IMR-90 (cell line): ENCODE measurements at regions not wholly inside any gene's neighbourhood (a gene's known extent, or its start where the extent isn't known, plus 50 kb on each side); places are given as distances from the start of the nearest gene placed in this dataset.

Source experiments
- ATAC-seq: fragments of 200-7000 bp; cut with Tn5 transposase; 2 replicates; pipeline ENCODE4 v1.9.1; 2020; ENCODE audit warnings: low read depth, mild to moderate bottlenecking, moderate library complexity
- BruUV-seq: library from RNA; stranded (reverse); fragments of 400-500 nt; replicated peaks from 2 replicates; lab custom pipeline; 2021; lab: Mats Ljungman, UMichigan
- CTCF ChIA-PET: fragments of 300-600 bp; formaldehyde crosslinking; extraction: SDS; loops from one replicate; lab custom pipeline; 2021; ENCODE audit warnings: antibody characterized with exemption; lab: Yijun Ruan, JAX
- POLR2A ChIA-PET: fragments of 300-600 bp; sonication (Branson Sonifier 250); formaldehyde crosslinking; loops from one replicate; lab custom pipeline; 2022; ENCODE audit warnings: antibody characterized with exemption; ENCODE audit not compliant: unreplicated experiment; lab: Charles Lee
- DNase-seq: peaks from one replicate; pipeline ENCODE4 v3.0.0; 2013
- H2AFZ ChIP-seq: replicated peaks from 2 replicates; pipeline ENCODE3; 2013; ENCODE audit warnings: low read length, mild to moderate bottlenecking; ENCODE audit not compliant: poor library complexity
- H2AK5ac ChIP-seq: 2 replicates; pipeline ENCODE4 v1.6.1; 2013; ENCODE audit warnings: low read depth, low read length, inconsistent platforms
- H2AK9ac ChIP-seq: replicated peaks from 2 replicates; pipeline ENCODE3; 2013; ENCODE audit warnings: mild to moderate bottlenecking, low read depth, low read length, moderate library complexity; ENCODE audit not compliant: poor library complexity
- H2BK120ac ChIP-seq: 2 replicates; pipeline ENCODE4 v1.6.1; 2013; ENCODE audit warnings: low read depth, low read length, inconsistent platforms
- H2BK15ac ChIP-seq: 3 replicates; pipeline ENCODE4 v1.6.1; 2013; ENCODE audit warnings: low read depth, low read length, inconsistent platforms
- H2BK20ac ChIP-seq: 2 replicates; pipeline ENCODE4 v1.6.1; 2013; ENCODE audit warnings: low read depth, mild to moderate bottlenecking, inconsistent platforms, low read length, moderate library complexity
- H2BK5ac ChIP-seq: 2 replicates; pipeline ENCODE4 v1.6.1; 2013; ENCODE audit warnings: mild to moderate bottlenecking, low read depth, low read length, inconsistent platforms; ENCODE audit not compliant: poor library complexity, severe bottlenecking
- H3K14ac ChIP-seq: replicated peaks from 2 replicates; pipeline ENCODE4 v1.6.1; 2013; ENCODE audit warnings: low read depth, low read length, inconsistent platforms
- H3K18ac ChIP-seq: 2 replicates; pipeline ENCODE4 v1.6.1; 2013; ENCODE audit warnings: low read depth, low read length, control low read depth
- H3K23ac ChIP-seq: 2 replicates; pipeline ENCODE4 v1.6.1; 2013; ENCODE audit warnings: low read depth, low read length, inconsistent platforms
- H3K27ac ChIP-seq: 2 replicates; pipeline ENCODE4 v1.5.1; 2013; ENCODE audit warnings: mild to moderate bottlenecking, control low read depth, low read length; ENCODE audit not compliant: insufficient read depth
- H3K27me3 ChIP-seq: 2 replicates; pipeline ENCODE4 v1.6.1; 2013; ENCODE audit warnings: low read length; ENCODE audit not compliant: control insufficient read depth, insufficient read depth
- H3K36me3 ChIP-seq: 2 replicates; pipeline ENCODE4 v1.6.1; 2013; ENCODE audit warnings: low read length, mixed read lengths; ENCODE audit not compliant: control insufficient read depth, insufficient read depth
- H3K4ac ChIP-seq: 2 replicates; pipeline ENCODE4 v1.6.1; 2013; ENCODE audit warnings: low read depth, low read length, inconsistent platforms
- H3K4me1 ChIP-seq: 2 replicates; pipeline ENCODE4 v1.6.1; 2013; ENCODE audit warnings: low read length, mixed read lengths; ENCODE audit not compliant: control insufficient read depth, insufficient read depth
- H3K4me2 ChIP-seq: 2 replicates; pipeline ENCODE4 v1.6.1; 2013; ENCODE audit warnings: low read depth, mild to moderate bottlenecking, control low read depth, low read length, moderate library complexity
- H3K4me3 ChIP-seq: 2 replicates; pipeline ENCODE4 v1.5.1; 2013; ENCODE audit warnings: low read depth, mild to moderate bottlenecking, control low read depth, low read length, moderate library complexity; ENCODE audit not compliant: insufficient read depth
- H3K56ac ChIP-seq: 2 replicates; pipeline ENCODE4 v1.6.1; 2013; ENCODE audit warnings: low read length, inconsistent platforms; ENCODE audit not compliant: insufficient read depth; ENCODE audit errors: extremely low read depth
- H3K79me1 ChIP-seq, 2 experiments: 2 replicates each; pipeline ENCODE4 v1.6.1; 2013; ENCODE audit warnings: low read length in 2 of 2, inconsistent platforms in 1 of 2, low read depth in 1 of 2
- H3K9ac ChIP-seq: 2 replicates; pipeline ENCODE4 v1.6.1; 2013; ENCODE audit warnings: low read depth, low read length, control low read depth
- H3K9me1 ChIP-seq: 2 replicates; pipeline ENCODE4 v1.6.1; 2013; ENCODE audit warnings: low read length, inconsistent platforms; ENCODE audit not compliant: insufficient read depth
- H3K9me3 ChIP-seq: 2 replicates; pipeline ENCODE4 v1.6.1; 2013; ENCODE audit warnings: low read length; ENCODE audit not compliant: control insufficient read depth, insufficient read depth
- H4K20me1 ChIP-seq: 2 replicates; pipeline ENCODE4 v1.6.1; 2013; ENCODE audit warnings: low read length, inconsistent platforms; ENCODE audit not compliant: insufficient read depth
- H4K5ac ChIP-seq: 2 replicates; pipeline ENCODE4 v1.6.1; 2013; ENCODE audit warnings: mild to moderate bottlenecking, low read depth, low read length, control low read depth
- H4K8ac ChIP-seq, 2 experiments: 2 replicates each; pipeline ENCODE4 v1.6.1; 2013; ENCODE audit warnings: low read depth in 2 of 2, low read length in 2 of 2, control low read depth in 1 of 2, inconsistent platforms in 1 of 2
- H4K91ac ChIP-seq: 2 replicates; pipeline ENCODE4 v1.6.1; 2013; ENCODE audit warnings: low read depth, low read length, inconsistent platforms; ENCODE audit not compliant: insufficient read depth
- BHLHE40 ChIP-seq: fragments of 150-350 bp; IDR thresholded peaks from 2 replicates; pipeline ENCODE4 v1.6.1; 2016; ENCODE audit warnings: mild to moderate bottlenecking, low read depth, low read length
- CEBPB ChIP-seq: IDR thresholded peaks from 2 replicates; pipeline ENCODE4 v1.6.1; 2012; ENCODE audit warnings: low read depth, low read length, improper control_type of control experiment
- CHD1 ChIP-seq: IDR thresholded peaks from 2 replicates; pipeline ENCODE4 v1.6.1; 2012; ENCODE audit warnings: low read depth, low read length, improper control_type of control experiment
- ELK1 ChIP-seq: fragments of 150-350 bp; IDR thresholded peaks from 2 replicates; pipeline ENCODE4 v1.6.1; 2016; ENCODE audit warnings: low read depth, mild to moderate bottlenecking, low read length, moderate library complexity, borderline replicate concordance
- FOS ChIP-seq: fragments of 150-350 bp; IDR thresholded peaks from 2 replicates; pipeline ENCODE4 v1.6.1; 2016; ENCODE audit warnings: low read depth, low read length
- MAFK ChIP-seq: IDR thresholded peaks from 2 replicates; pipeline ENCODE4 v1.6.1; 2012; ENCODE audit warnings: low read depth, low read length, improper control_type of control experiment
- MAZ ChIP-seq: IDR thresholded peaks from 2 replicates; pipeline ENCODE4 v1.6.1; 2012; ENCODE audit warnings: low read depth, mild to moderate bottlenecking, low read length, improper control_type of control experiment, moderate library complexity, borderline replicate concordance
- MXI1 ChIP-seq: IDR thresholded peaks from 2 replicates; pipeline ENCODE4 v1.6.1; 2012; ENCODE audit warnings: low read depth, mild to moderate bottlenecking, low read length, moderate library complexity, borderline replicate concordance
- NFE2L2 ChIP-seq: fragments of 150-350 bp; IDR thresholded peaks from 2 replicates; pipeline ENCODE4 v1.6.1; 2016; ENCODE audit warnings: low read depth, mild to moderate bottlenecking, low read length
- POLR2A ChIP-seq: IDR thresholded peaks from 2 replicates; pipeline ENCODE4 v1.6.1; 2012; ENCODE audit warnings: mild to moderate bottlenecking, low read depth, low read length
- RAD21 ChIP-seq: IDR thresholded peaks from 2 replicates; pipeline ENCODE4 v1.6.1; 2012; ENCODE audit warnings: low read length, improper control_type of control experiment
- RCOR1 ChIP-seq: IDR thresholded peaks from 2 replicates; pipeline ENCODE4 v1.6.1; 2012; ENCODE audit warnings: mild to moderate bottlenecking, low read length, improper control_type of control experiment; ENCODE audit not compliant: insufficient replicate concordance
- RFX5 ChIP-seq: IDR thresholded peaks from 2 replicates; pipeline ENCODE4 v1.8.0; 2012; ENCODE audit warnings: low read depth, mild to moderate bottlenecking, low read length, moderate library complexity
- SMC3 ChIP-seq: fragments of 150-350 bp; IDR thresholded peaks from 2 replicates; pipeline ENCODE4 v1.6.1; 2016; ENCODE audit warnings: low read depth, mild to moderate bottlenecking, antibody characterized with exemption, low read length, moderate library complexity
- dilution Hi-C: fragments of 300-500 bp; cut with HindIII; formaldehyde crosslinking; loops from one replicate; pipeline ENCODE4 v1.14.3; 2018; ENCODE audit warnings: low sequenced_read_pairs; ENCODE audit not compliant: unreplicated experiment
- in situ Hi-C: fragments of 300-500 bp; cut with MboI; formaldehyde crosslinking; loops from 3 replicates; pipeline ENCODE4 v1.14.3; 2019; ENCODE audit warnings: low sequenced_read_pairs, inconsistent platforms, mixed read lengths
- intact Hi-C: fragments of 100-400 bp; cut with micrococcal nuclease; formaldehyde crosslinking; loops from 2 replicates; pipeline ENCODE4 v1.10.0; 2022
- TF ChIP-seq, protein P1 (sequence below): conservative IDR thresholded peaks from 2 replicates; pipeline ENCODE4 v1.5.1; 2012; ENCODE audit warnings: mild to moderate bottlenecking, low read depth, low read length, improper control_type of control experiment
- TF ChIP-seq, protein P2 (sequence below): fragments of 150-350 bp; IDR thresholded peaks from 2 replicates; pipeline ENCODE4 v1.6.1; 2017; ENCODE audit warnings: mild to moderate bottlenecking, antibody characterized with exemption, low read length, low read depth

- no peak overlapping the region for H3K23ac ChIP-seq
- no peak overlapping the region for H3K14ac ChIP-seq
- in situ Hi-C loops (no loop called here), intact Hi-C loops (no loop called here), dilution Hi-C loops (no loop called here)
- BruUV-seq: no TSS peak
- CTCF ChIA-PET: no interaction called here
- no peaks in the 10 kb centered on the region for H4K20me1 ChIP-seq
- no peak overlapping the region for H2BK5ac ChIP-seq
- no peak overlapping the region for H2BK20ac ChIP-seq
- H3K4me3 ChIP-seq: no peak overlapping the region
- H3K4me1 ChIP-seq: no peaks in the 10 kb centered on the region
- peaks cover 17% of the 10 kb centered on the region for H3K9me3 ChIP-seq
- H2AFZ ChIP-seq: no peak overlapping the region
- H4K91ac ChIP-seq: no peak overlapping the region
- H2AK9ac ChIP-seq: no peak overlapping the region
- no peak for TF ChIP-seq ELK1
- TF ChIP-seq, protein P1, sequence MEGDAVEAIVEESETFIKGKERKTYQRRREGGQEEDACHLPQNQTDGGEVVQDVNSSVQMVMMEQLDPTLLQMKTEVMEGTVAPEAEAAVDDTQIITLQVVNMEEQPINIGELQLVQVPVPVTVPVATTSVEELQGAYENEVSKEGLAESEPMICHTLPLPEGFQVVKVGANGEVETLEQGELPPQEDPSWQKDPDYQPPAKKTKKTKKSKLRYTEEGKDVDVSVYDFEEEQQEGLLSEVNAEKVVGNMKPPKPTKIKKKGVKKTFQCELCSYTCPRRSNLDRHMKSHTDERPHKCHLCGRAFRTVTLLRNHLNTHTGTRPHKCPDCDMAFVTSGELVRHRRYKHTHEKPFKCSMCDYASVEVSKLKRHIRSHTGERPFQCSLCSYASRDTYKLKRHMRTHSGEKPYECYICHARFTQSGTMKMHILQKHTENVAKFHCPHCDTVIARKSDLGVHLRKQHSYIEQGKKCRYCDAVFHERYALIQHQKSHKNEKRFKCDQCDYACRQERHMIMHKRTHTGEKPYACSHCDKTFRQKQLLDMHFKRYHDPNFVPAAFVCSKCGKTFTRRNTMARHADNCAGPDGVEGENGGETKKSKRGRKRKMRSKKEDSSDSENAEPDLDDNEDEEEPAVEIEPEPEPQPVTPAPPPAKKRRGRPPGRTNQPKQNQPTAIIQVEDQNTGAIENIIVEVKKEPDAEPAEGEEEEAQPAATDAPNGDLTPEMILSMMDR: no peak
- TF ChIP-seq MAZ: no peak
- no peak for TF ChIP-seq CEBPB
- TF ChIP-seq CHD1: no peak
- TF ChIP-seq, protein P2, sequence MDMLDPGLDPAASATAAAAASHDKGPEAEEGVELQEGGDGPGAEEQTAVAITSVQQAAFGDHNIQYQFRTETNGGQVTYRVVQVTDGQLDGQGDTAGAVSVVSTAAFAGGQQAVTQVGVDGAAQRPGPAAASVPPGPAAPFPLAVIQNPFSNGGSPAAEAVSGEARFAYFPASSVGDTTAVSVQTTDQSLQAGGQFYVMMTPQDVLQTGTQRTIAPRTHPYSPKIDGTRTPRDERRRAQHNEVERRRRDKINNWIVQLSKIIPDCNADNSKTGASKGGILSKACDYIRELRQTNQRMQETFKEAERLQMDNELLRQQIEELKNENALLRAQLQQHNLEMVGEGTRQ: no peak
- TF ChIP-seq MXI1: no peak
- TF ChIP-seq RCOR1: no peak
- TF ChIP-seq RAD21: no peak
- no peak for TF ChIP-seq SMC3
- TF ChIP-seq MAFK: no peak
- no peak for TF ChIP-seq RFX5
- TF ChIP-seq NFE2L2: no peak
- TF ChIP-seq BHLHE40: no peak
- TF ChIP-seq POLR2A: no peak
- no peak for TF ChIP-seq FOS
- POLR2A ChIA-PET: no interaction called here
- no peak overlapping the region for H3K18ac ChIP-seq
- no peak overlapping the region for H4K8ac ChIP-seq
- no peaks in the 10 kb centered on the region for H3K27me3 ChIP-seq
- no peaks in the 10 kb centered on the region for H3K36me3 ChIP-seq
- H3K4ac ChIP-seq: no peak overlapping the region
- H2BK15ac ChIP-seq: no peak overlapping the region
- H3K56ac ChIP-seq: no peak overlapping the region
- ATAC-seq: no peak
- H3K27ac ChIP-seq: no peak overlapping the region
- no peaks in the 10 kb centered on the region for H3K79me1 ChIP-seq
- H4K5ac ChIP-seq: no peak overlapping the region
- no peak overlapping the region for H2AK5ac ChIP-seq
- H3K4me2 ChIP-seq: no peak overlapping the region
- no peak for DNase-seq
- H3K9me1 ChIP-seq: no peaks in the 10 kb centered on the region
- no peak overlapping the region for H2BK120ac ChIP-seq
- H3K9ac ChIP-seq: no peak overlapping the region
Measured at GRCh38 chr14:82431031-82431430, 897.4 kb upstream of the SEL1L start.
